ENCODE measurements at regions not wholly inside any gene's neighbourhood (a gene's known extent, or its start where the extent isn't known, plus 50 kb on each side); places are given as distances from the start of the nearest gene placed in this dataset.

DNA sequence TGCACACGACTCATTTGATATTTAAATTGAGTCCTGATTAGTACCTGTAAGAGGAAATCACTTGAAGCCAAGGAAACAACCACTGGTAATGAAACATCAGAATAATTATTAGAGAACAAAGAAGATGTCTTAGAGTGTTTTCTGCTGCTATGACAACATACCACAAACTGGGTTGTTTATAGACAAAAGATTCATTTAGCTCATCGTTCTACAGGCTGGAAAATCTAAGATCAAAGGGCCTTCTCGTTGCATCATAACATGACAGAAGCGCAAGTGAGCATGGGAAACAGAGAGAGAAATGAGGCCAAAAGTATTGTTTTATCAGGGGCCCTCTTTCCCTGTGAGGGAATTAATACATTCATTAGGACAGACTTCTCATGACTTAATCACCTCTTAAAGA lies 1024.0 kb upstream of the PCDH9 start:
- DNase-seq = no peak

DNA sequence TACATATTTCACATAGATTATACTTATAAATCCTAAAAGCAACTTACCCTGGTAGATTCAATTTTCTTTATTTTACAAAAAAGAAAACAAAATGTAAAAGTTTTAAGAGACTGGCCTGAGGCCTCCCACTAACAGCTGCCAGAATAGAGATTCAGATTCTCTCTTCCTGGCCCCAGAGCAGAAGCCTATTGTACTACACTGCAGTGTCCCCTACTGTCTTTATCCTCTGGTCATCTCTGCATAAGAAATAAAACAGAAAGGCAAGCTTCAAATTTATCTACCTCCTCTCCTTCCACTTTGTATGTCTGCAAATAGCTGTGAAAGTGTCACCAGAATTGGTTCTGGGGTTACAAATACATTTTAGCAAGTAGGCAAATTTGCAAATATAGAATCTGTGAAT lies 1004.1 kb upstream of the PCDH9 start:
- DNase-seq = no peak

DNA sequence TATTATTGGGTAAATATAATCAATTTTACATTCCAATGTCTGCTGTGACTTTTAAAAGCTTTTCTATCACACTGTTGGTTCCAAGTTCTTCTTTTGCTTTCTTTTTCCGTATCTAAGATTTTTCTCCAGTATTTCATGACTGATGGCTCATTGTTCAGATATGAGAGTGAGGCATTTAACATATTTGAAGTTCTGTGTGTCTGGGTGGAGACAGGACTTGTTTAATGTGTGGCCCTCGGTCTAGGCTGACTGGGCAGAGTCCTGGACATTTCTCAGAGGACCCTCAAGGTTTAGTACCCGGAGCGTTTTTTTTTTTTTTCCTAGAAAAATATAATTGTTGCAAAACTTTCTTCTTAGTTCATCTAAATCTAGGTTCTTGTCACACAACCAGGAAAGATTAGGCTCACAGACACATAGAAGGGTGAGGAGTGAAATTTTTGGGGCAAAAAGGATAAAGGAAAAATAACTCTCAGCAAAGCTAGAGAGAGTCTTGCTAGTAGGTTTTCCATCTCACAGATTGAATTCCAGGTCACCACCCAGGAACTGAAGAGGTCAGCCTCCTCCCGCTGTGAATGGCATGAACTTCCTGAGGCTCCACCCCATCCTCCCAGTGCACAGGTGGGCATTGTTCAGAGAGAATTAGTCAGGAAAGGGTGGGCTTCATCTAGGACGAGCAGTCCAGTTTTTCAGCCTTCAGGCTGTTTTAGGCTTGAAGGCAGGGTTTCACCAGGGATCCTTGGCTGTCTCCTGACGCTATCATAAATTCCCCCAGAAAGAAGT lies 1002.4 kb upstream of the PCDH9 start:
- no peak for DNase-seq

DNA sequence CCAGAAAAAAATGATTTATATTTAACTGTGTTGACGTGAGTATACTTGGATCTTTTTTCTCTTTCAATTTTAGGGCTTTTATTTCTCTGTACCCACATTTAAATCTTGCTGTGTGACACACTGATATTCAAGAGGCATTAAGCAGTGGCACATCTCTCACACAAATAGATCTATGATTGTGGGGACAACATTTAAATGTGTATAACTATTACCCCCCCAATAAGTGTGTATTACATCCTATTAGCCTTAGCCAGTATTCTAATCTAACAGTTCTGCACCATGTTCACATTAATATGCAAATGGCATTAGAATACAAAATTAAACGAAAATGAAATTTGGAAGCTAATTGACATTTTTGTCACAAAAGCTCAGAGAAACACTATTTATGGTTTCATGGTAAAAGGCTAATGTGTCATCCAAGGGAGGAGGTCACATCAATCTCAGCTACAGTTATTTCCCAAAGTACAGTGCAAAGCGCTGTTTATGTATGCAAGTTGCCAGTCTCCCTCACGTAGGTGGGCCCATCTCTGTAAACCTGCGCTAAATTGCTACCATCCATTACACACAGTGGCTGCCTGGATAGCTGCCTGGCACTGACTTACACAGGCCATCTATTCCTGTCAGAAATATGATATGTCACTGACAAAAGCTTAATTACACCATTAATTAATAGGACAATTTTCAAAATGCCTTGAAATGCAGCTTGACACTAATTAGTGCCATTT lies 984.7 kb upstream of the PCDH9 start:
- DNase-seq = no peak

DNA sequence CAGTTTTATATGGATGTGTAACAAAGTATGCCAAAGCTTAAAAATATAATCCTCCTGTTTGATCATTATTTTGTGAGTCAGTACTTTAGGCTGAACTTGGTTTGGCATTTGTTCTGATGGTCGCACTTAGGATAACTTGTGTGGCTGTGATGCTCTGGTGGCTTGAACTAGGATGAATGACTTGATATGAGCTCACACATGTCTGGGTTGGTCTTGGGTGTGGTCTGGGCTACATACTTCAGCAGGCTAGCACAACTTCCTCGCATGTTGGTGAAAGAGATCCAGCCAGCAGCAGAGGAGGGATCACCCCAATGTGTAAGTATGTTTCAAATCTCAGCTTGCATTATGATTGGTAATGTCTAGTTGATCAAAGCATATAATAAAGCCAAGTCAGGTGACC lies 969.1 kb upstream of the PCDH9 start:
- no peak for DNase-seq

DNA sequence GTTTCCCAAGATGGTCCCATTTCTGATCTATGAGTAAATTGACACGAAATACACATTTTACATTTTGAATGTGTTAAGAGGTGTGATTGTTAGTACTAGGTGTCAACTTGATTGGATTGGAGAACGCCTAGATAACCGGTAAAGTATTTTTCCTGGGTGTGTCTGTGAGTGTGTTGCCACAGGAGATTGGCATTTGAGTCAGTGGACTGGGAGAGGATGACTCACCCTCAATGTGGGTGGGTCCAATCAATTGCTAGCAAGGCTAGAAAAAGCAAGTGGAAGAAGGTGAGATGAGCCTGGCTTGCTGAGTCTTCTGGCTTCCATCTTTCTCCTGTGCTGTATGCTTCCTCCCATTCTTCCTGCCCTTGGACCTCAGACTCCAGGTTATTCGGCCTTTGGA lies 960.7 kb upstream of the PCDH9 start:
- DNase-seq = no peak

DNA sequence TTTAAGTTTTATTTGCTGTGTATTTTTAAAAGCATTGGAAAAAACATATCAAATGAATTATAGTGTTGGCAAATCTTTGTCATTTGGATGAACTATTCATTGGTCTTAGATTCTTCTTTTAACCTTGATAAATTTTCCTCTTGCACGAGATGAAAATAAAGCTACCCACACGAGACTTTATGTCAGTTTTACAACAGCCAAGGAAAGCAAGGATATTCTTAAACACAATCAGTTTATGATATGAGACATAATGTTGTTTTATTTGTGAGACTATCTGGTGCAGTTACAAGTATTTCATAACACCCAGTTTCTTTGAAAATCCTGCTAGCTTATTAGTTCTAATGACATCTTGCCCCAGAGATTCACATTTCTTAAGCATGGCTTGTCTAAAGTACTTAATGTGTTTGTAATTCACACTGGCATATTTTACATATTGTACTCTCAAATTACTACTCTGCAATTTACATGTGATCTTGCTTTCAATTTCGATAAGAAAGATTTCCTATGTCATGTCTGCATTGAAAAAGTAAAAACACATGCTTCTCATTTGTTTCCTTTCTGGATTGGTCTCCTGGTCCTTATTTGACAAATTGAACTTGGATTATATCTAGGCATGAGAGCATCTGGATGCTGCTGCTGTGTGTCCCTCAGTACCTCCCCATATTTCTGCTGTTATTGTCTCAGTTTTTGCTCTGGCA lies 955.5 kb upstream of the PCDH9 start:
- no peak for DNase-seq

DNA sequence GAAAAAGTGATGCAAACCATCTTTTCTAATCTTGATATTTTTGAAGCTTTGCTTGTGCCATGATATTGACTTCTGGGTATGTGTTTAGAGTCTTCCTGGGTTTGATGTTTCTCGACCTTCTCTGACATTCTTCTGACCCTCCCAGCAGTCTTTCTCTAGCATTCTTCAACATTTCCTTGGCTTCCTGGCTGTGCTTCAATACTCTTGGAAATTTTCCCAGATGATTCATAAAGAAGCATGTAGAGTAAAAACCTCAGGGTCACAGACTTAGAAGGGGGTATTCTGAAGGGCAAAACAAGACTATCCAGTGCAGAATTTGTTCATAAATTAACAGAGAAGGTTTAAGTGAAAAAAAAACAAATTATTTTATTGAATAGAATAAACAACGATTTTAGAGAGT lies 946.3 kb upstream of the PCDH9 start:
- no peak for DNase-seq

DNA sequence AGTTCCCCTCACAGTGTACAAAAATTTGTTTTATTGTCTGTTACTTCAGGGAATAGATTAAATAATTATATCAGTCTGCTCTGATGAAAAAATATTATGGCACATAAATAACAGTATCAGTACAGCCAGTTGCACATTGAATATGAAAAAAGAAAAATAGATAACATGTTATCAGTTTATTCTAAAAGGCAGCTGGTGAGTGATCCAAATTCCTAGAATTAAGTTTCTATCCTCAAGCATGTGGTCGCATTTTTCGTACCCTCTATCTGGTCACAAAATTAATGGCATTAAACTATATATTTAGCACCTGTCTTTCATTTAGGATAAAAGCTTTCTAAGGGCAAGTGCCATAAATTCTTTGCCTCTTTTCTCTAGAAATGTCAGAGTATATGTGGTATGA lies 944.8 kb upstream of the PCDH9 start:
- DNase-seq = no peak

DNA sequence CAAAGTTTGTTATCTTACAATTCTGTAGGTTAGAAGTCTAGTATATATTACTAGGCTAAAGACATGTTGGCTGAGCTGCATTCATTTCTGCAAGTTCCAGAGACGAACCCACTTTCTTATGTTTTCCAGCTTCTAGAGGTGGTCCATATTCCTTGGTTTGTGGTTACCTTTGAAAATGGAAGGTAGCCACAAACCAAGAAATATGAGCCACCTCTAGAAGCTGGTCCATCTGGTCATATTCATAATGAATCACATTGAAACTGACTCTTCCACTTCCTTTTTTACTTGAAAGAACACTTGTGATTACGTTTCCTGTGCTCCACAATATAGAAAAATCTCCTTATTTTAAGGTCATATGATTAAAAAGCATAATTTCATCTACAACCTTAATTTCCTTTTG lies 943.0 kb upstream of the PCDH9 start:
- DNase-seq = no peak

DNA sequence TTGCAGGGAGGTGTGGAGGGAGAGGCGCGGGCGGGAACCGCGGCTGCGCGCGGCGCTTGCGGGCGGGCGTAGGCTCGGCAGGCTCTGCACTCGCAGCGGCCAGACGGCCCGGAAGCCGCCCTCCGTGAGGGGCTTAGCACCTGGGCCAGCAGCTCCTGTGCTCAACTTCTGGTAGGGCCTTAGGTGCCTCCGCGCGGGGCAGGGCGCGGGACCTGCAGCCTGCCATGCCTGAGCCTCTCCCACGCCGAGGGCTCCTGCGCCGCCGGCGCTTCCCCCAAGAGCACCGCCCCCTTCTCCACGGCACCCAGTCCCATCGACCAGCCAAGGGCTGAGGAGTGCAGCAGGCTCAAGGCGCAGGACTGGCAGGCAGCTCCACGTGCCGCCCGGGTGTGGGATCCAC lies 940.8 kb upstream of the PCDH9 start:
- DNase-seq = no peak

DNA sequence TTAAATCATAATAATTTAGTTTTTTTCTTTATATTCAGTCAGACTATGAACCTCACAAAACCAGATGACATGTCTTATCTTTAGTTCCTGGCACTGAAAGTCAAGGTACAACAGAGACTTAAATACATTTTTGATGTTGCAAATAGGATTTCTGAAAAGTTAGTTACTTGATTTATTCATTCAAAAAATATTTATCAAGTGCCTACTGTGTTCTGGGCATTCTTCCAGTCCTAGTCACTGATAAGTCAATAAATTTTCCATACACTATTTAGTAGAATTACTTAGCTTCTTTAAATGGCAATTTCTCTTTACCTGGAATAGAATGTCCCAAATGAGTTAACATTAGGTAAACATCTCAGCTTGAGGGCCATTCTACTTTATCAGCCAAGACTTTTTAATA lies 938.3 kb upstream of the PCDH9 start:
- no peak for DNase-seq

DNA sequence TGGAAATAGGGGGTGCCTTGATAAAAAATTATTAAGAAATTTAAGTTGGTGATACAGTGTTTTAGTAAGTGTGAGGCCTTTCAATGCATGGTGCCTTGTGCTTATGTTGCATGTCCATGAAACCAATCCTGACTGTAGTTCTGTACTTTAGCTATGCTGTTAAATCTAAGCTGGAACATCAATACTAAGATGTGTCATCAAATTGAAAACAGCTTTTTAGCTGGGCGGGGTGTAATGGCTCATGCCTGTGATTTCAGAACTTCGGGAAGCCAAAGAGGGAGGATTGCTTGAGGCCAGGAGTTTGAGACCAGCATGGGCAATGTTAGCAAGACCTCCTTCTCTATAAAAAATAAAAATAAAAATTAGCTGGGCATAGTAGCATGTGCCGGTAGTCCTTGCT lies 930.3 kb upstream of the PCDH9 start:
- no peak for DNase-seq

DNA sequence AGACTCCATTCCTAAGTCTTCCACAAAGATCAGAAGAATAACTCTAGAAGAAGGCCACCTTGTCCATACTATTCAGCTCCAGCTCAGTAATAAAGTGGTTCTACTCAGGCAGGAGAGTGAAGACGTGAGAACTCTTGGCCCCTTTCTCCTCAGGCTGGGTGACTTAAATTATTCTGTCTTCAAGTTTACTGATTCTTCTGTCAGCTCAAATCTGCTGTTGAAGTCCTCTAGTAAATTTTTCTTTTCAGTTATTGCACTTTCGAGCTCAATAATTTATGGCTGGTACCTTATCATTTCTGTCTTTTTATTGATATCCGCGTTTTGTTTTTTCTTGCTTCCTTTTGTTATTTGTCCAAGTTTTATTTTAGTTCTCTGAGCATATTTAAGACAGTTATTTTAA lies 922.3 kb upstream of the PCDH9 start:
- no peak for DNase-seq

DNA sequence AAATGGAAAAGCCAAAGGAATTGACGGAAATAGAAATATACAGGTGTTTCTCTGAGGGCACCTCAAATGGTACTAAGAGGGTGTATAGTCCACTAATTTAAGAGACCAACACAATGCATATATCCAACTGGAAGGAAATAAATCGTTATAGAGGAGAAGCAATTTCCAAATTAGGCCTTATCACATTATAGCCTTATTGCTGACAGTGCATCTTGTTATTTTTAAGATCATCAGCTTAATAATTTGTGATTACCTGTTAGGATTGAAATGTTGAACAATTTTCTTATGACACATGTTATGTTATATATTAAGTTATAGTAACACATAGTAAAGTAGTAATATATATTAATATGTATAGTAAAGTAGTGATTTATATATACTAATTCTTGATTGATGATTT lies 915.7 kb upstream of the PCDH9 start:
- no peak for DNase-seq

DNA sequence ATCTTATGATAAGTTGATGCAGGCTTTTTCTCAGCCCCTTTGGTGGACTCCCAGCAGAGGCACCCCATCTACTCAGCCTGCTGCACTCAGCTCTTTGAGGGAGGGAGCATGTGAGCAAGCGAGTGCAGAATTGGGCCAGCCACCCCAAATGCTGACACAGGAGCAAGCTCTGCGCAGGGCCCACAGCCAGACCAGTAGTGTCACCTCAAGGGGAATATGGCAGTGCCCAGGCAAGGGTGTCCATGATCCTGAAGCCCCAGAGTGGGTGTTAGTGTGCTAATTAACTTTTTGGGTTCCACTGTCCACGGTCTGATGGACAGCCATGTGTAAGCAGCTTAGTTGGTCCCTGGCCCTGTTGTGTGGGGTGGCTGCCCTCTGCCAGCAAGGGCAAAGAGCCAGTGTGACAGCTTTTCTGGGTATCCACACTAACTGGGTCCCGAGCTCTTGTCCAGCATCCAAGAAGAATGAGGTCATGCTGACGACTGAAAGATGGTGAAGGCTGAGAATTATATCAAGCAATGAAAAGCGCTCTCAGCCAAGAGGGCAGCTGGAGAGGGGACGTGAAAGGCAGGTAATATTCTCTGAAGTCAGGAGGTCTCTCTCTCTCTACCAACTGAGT lies 898.3 kb upstream of the PCDH9 start:
- no peak for DNase-seq

DNA sequence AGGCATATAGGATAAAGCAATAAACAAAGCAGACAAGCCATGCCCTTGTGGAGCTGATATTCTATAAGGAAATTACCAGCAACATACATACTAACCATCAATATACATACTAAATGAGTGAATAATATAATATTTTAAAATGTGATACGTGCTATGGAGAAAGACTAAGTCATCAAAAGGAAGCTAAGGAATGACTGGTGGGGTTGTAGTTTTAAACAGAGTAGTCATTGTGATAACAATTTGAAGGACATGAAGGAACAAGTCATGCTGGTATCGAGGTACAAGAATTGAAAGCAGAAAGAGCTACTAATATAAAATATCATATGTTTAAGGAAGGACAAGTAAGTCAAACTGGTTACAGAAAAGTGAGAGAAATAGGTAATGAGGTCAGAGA lies 894.9 kb upstream of the PCDH9 start:
- DNase-seq = no peak

DNA sequence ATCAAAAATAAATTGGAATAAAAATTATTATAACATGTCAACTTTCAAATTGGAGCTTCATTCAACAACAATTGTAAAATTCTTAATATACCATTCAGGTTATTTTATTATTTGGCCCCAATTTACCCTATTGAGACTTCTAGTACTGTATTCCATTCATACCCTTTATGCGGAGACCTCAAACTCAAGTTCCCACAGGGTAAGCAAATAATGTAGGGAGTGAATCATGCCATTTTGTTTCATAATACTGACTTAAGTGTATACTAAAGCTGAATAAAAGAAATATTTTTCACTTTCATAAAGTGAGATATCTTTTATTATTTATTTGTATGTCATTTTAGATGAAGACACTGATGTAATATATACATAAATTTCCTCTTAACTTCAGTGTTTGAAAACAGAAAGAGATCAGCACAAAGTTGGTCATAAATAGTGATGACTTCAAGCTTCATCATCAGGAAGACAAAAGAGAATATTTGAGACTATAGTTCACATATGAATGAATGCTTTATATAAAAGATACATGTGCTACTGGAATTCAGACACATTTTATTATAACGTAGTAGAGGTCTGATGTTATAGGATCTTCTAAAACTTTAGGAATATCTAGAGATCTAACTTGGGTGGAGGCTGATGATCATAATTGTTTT lies 894.4 kb upstream of the PCDH9 start:
- no peak for DNase-seq

DNA sequence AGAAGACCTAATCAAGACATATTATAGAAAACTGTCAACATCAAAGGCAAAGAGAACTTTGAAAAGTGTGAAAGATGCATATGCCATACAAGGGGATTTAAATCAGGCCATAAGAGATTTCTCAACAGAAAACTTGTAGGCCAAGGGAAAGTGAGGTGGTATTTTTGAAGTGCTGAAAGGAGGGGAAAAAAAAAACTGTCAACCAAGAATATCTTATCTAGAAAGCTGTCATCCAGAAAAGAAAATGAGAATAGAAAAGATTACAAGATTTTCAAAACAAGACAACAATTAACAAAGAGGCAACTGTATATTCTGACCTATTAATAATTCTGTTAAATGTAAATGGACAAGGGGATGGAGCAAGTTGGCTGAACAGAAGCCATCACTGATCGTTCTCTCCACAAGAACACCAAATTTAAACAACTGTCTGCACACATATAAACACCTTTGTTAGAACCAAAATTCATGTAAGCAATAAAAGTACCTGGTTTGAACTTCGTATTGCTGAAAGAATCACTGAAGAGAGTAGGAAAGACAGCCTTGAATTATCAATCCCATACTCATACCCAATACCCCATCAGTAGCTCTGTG lies 880.1 kb upstream of the PCDH9 start:
- no peak for DNase-seq

DNA sequence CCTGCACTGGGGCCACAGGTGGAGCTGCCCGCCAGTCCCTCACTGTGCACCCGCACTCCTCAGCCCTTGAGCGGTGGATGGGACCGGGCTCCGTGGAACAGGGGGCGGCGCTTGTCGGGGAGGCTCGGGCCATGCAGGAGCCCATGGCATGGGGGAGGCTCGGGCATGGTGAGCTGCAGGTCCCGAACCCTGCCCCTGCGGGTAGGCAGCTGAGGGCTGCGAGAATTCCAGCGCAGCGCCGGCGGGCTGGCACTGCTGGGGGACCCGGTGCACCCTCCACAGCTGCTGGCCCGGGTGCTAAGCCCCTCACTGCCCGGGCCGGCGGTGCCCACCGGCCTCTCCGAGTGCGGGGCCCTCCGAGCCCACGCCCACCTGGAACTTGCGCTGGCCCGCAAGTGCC lies 877.5 kb upstream of the PCDH9 start:
- no peak for DNase-seq

DNA sequence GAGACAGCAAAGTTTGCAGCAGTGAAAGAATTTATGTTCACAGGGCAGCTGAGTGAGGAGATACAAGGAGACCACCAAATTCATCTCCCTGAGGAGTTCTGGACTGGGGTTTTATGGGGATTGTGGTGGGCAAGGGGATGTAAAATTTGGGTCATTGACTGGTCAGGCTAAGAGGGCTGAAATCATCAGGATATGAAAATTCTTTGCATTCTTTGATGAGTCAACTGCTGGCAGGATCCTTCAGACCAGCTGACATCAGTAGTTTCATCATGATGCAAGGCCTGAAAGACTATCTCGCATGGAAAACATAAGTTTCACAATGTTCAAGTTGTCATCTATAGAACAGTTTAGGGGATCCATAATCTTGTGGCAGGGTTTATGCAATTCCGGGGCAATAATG lies 869.5 kb upstream of the PCDH9 start:
- no peak for DNase-seq

DNA sequence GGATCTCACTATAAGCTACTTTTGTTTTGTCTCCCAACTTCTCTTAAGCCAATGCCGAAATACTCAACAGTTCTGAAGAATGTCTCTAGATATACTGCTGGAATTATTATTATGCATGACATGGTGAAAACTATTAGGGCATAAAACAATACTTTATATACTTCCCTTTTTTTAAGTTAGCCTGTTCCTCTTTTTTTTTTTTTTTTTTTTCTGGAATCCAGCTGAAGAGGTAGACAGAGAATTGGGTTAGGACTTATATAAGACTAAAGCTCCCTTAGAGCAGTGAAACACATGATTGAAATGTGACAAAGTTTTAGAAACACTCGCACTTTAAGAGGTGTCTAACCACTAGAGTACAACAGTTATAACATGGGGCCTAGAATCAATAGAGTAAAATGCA lies 850.9 kb upstream of the PCDH9 start:
- DNase-seq = no peak

DNA sequence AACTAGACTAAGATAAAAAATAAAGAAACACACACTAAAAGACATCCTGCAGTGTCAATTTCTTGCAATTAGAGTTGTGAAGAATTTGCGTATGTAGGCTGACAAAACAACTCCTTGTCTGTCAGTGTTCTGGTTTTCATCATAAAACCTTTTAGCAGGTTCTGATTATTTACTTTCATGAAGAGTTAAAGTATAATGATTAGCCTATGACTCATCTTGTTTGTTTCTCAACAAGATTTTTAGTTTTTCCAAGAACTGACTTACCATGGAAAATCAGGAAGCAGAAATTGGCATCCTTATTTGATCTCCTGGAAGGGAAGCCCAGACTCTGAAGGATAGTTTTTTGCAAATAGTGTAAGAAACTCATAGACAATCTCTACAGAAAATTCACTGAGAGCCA lies 848.7 kb upstream of the PCDH9 start:
- DNase-seq = no peak

Measured in left hindlimb (tissue), 1 donor.